CD4-positive, alpha-beta T cell treated with Interleukin-2 at 100 ng/mL for 4 hours (primary cell): ENCODE measurements at regions not wholly inside any gene's neighbourhood (a gene's known extent, or its start where the extent isn't known, plus 50 kb on each side); places are given as distances from the start of the nearest gene placed in this dataset.
"Not testable (repeated sequence)": the region's sequence is repeated elsewhere in the genome, so short reads cannot be mapped to it uniquely, and the experiment has no call there.

Experiments used
- DNase-seq: peaks from one replicate; pipeline ENCODE4 v3.0.0-alpha.2; 2020; ENCODE audit warnings: low spot score

DNA sequence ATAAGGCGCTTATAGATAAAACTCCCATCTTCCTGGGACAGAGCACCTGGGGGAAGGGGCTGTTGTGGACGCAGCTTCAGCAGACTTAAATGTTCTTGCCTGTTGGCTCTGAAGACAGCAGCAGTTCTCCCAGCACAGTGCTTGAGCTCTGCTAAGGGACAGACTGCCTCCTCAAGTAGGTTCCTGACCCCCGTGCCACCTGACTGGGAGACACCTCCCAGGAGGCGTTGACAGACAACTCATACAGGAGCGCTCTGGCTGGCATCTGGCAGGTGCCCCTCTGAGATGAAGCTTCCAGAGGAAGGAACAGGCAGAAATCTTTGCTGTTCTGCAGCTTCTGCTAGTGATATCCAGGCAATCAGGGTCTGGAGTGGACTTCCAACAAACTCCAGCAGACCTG lies 383.1 kb upstream of the EMCN start:
- DNase-seq: not testable (repeated sequence)

DNA sequence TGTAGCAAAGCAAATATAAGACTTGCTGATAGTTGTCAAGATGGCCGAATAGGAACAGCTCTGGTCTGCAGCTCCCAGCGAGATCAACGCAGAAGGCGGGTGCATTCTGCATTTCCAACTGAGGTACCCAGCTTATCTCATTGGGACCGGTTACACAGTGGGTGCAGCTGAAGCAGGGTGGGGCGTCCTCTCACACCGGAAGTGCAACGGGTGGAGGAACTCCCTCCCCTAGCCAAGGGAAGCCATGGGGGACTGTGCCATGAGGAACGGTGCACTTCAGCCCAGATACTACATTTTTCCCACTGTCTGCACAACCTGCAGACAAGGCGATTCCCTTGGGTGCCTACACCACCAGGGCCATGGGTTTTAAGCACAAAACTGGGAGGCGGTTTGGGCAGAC lies 382.3 kb upstream of the EMCN start:
- DNase-seq: no peak

DNA sequence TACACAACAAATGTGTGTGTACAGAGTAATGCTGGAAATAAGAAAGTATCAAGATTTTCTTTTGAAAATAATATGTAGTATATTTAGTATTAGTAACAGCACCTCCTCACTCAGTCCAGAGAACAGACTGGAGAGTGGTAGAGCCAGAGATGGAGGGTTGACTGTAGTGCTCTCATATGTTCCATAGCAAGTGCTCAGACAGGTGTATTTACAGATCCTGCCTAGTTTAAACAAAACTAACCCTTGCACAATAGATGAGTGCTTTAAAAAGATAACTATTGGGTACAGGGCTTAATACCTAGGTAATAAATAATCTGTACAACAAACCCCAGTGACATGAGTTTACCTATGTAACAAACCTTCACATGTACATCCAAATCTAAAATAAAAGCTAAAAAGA lies 381.0 kb upstream of the EMCN start:
- no peak for DNase-seq

DNA sequence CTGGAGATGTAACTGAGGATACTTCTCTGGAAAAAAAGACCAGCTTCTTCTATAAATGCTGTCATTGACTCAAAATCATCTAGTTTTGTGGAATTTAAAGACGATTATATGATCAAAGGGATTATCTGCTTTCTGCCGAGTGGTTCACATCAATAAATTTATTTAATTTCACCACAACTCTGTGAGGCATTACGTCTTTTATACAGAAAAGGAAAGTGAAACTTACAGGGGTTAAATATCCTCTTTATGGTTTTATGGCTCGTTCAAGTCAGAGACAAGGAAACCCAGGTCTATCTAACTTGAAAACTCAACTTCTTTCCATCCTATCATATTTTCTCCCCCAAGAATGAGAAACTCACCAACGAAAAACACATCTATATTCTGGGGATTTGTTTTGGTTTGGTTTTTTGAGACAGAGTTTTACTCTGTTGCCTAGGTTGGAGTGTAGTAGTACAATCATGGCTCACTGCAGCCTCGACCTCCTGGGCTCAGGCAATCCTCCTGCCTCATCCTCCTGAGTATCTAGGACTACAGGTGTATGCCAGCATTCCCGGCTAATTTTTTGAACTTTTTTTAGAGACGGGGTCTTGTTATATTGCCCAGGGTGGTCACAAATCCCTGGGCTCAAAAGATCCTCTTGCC lies 377.9 kb upstream of the EMCN start:
- DNase-seq: peak; percentile 37

DNA sequence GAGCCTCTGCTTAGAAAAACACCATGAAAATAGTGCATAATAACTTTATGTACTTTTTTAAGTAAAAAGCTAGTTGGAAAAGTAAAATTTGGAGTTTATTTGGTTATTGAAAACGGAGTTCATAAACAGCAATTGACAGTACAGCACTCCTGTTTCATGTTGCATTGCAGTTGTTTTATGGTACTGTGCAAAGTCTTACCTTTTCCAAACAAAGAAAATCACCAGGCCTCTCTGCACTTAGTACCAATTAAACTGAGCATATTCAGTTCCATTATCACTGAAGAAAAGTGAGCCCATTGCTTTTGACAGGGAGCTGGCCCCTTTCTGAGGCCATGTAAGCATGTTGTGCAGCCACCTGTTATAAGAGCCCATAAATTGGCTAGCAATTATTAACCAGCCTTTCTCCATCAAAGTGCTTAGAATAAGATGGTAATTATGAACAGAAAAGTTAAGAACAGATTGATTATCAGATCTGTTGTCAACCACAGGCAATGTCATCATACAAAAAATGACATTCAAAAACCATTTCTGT lies 376.6 kb upstream of the EMCN start:
- no peak for DNase-seq

DNA sequence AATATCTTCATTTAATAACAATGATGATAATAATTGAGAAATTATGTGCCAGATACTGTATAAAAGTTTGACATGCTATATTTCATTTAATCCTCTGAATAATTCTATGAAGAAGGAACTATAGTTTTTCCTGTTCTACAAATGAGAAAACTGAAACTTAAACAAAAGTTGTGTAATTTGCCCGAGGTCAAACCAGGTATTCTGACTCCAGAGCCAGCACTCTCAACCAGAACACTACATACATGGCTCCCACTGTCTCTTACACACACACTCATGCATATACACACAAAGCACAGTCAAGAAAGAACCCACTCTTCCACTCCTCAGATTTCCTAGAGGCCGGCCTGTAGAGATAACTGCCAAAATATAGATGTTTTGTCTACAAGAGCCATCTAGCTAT lies 374.0 kb upstream of the EMCN start:
- DNase-seq: no peak

DNA sequence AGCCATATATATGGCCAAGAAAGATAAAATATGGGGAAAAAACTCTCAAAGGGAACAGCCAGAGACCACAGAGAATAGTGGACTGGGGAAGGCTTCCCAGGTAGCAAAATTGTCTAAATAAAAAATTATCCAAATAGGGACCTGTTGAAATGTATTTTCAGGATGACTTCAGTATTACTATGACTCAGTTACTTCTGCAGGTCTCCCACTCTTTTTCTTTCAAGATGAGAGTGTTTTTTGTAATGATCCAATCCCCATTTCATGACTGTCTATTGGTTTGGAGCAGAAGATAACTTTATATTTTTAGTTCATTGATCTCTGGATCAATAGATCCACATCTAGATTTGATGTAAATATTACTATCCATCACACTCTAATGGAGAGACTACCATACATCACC lies 372.1 kb upstream of the EMCN start:
- DNase-seq: no peak

DNA sequence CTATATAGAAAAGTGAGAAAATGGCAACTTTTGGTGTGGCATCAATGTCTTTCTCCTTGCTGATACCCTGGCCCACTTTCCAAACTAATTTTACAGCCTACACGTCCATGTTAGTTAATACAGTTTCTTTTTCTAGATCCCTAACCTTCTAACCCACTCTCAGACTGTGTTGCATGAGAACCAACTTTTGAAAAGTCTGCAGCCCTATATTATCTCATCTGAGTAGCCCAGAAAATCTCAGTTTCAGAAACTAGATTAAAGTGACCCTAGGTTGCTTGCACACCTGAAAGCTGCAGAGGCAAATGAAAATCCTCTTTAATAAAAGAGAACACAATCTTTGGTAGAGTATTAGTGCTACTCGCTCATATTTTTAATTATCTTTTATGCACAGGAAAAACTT lies 371.6 kb upstream of the EMCN start:
- no peak for DNase-seq

DNA sequence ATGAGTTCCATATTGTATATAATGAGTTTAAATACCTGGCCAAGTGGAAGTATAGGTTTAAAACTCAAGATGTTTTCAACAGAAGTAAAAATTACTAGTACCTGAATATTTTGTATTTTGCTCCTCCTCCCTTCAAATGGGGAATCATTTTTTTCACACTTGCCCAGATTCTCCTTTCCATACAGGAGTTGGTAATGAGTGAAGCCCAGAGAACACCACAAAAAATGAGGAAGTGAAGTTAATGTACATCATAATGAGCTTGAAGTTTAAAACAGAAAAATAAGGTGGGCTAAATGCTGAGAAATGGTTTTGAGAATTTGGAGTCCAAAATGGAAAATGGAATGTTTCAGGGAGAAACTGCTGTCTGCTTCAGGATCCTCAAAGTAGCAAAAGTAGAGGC lies 364.8 kb upstream of the EMCN start:
- no peak for DNase-seq

DNA sequence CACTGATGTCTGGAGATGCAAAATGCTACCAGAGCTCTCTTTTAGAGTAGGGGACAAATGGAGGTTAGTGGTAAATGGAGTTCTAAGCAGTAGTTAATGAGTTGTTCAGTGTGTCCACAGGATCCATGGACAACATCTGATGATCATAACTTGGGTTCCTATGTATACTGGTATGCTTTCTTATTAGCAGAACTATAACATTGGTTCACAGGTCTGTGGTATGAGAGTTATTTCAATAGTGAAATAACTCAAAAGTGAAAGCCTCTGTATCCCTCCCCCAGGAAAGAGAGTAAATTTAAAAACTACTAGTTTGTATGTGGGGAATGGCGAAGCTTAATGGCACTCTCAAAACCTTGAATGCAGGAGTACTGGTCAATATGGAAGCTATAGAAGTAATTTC lies 363.5 kb upstream of the EMCN start:
- DNase-seq: no peak

DNA sequence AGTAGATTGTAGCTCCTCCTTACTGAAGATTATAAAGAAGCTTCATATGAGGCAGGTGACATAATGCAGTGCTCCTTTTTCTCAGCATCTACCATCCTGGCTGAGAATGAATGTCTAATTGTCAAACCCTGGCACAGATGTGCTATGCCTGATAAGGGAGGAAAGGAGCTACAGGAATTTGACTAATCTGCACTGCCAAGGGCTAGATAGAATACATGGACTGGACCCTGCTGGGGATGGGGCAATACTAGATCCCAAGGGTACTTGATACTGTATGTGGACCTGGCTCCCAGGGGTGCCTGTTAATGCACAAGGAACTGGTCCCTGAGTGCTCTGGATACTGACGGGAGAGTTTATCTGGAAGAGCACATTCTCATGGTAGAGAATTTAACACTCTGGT lies 362.2 kb upstream of the EMCN start:
- no peak for DNase-seq

DNA sequence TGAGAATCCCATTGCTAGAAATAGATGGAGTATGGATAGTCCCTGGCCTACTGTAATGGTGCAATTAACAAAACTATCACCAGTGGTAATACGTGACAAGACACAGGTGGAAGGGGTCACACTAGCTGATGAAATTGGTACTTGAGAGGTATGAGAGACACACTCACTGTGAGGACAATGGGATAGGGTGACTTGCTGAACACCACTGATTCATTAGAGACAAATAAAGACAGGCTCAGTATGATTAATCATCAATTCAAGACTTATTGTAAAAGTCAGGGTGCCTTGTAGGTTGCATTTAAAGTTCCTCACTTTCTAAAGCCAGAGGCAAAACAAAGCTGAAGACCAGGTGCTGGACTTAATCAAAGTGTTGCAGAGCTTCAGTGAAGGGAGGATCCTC lies 361.6 kb upstream of the EMCN start:
- DNase-seq: no peak

DNA sequence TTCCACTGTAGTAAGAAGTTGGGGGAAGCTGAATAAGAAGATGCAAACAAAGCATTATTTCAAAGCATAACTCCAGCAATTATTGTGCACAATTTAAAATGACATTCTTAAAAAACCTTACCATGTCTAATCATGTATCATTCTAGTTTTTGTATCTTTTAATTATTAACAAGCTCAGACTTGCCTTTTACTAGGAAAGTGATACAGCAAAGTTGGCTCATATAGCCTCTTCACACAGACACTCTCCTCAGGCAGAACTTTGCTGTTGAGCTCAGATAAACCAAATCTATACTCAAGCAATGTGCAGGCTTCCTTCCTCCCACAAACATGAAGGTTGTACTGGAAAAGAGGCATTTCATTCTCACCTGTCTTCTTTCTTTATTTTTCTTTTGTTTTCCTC lies 358.7 kb upstream of the EMCN start:
- DNase-seq: no peak

DNA sequence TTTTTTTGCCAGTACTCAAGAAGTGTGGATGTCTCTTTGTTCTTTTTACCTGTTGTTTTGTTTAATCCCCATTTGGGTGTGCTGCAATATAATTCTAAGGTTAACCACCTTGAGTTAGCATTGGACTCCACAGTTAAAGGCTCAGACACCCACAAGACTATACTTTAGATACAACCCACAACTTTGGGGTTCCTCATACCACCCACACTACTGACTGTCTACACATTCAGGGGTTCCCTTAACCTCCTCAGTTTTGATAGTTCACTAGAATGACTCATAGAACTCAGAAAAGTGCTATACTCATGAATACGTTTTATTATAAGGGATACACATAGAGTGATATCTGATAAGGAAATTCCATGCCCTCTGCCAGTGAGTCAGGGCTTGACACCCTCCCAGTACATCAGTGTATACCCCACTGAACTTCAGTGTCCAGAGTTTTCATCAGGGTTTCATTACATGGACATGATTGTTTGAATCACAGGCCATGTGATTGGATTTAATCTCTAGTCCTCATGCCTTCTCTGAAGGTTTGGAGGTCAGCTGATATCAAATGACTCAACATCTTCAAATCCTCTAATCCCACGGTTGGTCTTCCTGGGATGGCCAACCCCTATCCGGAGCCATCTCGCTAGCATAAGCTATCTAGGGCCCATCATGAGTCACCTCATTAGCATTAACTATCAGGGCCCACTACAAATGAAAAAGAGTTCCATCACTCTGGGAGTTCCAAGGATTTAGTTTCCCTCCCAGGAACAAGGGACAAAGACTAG lies 357.7 kb upstream of the EMCN start:
- no peak for DNase-seq

DNA sequence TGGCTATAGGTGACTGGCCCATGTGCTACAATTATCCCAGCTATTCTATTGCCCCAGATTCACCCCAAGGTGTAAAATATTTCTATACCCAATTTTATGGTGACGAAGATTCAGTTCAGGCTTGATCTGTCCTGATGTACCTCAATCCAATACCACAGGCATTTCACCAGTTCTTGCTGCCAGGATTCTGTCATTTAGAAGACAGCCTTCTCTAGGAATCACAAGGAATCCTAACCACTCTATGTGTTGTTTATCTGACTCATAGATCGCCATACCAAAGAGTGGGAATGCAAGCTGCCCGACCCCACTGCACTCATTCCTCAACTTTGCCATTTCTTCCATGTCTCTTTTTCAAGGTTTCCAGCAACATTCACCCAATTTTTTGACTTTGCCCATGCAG lies 355.0 kb upstream of the EMCN start:
- DNase-seq: no peak

DNA sequence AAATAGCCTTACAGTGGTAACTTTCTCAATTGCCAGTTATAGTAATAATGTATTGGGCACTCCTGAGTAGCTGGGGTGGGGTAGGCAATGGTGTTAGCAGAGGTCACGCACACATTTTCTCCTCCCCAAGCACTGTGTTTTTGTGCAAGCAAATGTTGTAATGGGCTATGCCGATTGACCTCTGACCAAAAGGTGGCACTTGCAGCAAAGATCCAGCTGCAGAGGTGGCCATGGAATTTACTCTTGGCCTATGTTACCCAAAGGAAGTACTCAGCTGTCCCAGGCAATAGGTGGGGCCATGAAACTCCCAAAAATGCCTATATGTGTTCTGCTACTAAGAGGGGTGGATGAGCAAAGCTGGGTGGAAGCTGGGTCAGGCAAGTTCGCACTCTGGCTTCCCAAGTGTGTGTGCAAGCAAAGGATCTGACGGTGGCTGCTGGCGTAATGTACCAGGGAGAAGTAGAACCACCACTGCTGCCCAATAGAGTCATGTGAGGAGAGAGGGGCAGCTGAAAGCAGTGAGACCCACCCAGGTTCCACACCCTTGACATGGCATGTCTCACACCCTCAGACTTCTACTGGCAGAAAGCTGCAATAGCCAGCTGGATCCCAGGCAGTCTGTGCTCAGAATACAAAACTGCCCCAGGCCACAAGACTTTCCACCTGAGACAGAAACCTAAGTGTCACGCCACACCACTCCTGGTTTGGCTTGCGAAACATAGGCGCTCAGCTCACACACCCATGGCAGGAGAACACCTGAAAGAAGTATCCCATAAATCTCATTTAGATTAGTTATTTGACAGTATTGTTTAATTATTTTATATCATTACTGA lies 353.3 kb upstream of the EMCN start:
- DNase-seq: no peak

DNA sequence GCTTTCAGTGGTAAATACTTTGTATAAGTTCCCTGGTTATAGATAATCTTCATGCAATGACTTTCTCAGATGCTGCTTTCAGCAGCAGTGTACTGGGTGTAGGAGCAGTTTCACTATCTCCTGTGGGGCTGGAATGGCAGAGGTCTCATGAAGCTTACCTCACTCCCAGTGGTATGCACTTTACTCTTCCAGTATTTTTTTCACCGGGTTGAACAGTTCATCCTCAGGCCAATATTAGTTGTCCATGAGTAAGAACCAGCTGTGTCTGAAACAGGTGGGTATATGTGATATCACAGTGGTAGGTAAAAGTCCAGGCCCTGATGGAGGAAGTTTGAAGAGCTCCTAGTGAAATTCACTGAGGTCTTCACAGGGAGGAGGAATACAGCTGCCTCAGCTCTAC lies 351.5 kb upstream of the EMCN start:
- DNase-seq: no peak

DNA sequence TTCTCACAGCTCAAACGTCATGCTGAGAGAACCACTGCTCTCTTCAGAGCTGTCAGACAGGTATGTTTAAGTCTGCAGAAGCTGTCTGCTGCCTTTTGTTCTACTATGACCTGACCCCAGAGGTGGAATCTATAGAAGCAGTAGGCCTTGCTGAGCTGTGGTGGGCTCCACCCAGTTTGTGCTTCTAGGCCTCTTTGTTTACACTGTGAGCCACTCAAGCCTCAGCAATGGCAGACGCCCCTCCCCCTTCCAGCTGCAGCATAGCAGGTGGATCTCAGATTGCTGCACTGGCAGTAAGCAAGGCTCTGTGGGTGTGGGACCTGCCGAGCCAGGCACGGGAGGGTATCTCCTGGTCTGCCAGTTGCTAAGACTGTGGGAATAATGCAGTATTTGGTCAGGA lies 350.5 kb upstream of the EMCN start:
- not testable (repeated sequence) for DNase-seq

DNA sequence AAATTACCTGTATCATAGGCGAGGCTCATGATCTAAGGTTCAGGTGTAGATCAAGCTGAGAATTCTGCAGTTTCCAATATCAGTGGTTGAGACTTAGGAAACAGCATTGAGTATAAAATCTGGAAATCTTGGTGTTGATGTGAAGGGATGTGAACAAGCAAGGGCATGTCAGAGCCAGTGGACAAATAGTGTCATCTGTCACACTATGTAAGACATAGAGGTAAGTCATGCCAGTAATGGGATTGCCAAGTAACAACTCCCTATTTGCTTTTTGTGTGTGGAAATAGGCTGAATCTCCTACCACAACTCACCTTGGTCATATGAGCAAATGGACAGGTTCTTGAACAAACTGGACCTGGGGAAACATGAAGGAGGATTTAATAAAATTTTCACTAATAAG lies 334.5 kb upstream of the EMCN start:
- no peak for DNase-seq

DNA sequence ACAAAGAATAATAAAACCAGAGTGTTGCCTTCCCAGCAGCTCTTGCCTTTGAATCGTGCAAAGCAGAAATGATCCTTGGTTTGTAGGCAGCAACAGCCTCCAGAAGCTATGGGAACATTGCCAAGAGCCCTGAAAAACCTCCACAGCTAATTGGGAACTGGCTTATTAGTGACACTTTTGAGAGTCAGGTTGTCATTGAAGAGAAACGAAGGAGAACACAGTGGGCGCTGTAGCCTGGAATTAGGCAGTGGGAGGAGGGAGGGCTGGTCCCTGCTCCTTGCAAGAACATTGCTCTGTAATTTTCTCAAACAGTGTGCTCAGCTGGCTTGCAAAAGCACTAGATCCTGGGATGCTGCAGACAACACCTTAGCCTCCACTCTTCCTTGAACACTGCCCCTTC lies 331.5 kb upstream of the EMCN start:
- no peak for DNase-seq

DNA sequence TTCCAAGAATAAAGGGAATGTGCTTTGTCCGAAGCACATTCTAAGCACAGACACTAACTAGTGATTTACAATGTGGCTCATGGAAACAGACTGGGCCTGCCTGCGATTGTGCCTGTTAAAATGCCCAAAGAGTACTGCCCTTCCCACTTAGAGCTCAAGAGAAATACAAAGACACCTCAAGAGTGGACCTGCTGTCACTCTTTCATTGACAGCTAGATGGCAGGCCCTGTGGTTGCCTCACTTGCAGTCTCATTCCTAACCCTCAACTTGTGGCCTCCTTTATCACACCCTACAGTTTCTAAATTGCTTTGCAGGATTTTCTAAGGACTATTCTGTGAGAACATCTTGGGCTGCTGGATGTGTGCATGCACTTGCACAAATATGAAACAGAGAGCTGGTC lies 331.0 kb upstream of the EMCN start:
- peak; percentile 13 for DNase-seq

DNA sequence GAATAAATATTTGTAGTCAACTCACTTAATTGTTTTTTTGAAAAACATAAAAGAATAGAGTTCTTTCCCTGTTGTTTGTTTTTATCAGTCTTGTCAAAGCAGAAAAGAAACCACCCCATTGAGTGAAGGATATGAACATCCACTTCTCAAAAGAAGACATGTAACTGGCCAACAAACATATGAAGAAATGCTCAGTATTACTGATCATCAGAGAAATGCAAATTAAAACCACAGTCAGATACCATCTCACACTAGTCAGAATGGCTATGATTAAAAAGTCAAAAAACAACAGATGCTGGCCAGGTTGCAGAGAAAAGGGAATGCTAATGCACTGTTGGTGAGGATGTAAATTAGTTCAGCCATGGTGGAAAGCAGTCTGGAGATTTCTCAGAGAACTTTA lies 326.1 kb upstream of the EMCN start:
- no peak for DNase-seq

DNA sequence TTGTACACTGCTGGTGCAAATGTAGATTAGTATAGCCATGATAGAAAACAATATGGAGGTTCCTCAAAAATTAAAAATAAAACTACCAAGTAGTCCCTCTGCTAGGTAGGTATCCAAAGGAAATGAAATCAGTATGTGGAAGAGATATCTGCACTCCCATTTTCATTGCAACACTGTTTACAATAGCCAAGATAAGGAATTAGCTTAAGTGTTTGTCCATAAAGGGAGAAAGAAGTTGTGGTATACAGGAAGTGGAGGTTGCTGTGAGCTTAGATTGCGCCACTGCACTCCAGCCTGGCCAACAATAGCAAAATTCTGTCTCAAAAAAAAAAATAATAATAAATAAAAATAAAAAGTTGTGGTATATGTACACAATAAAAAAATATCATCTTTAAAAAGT lies 325.0 kb upstream of the EMCN start:
- DNase-seq: no peak
